Stimulated activated naive B cell treated with anti-CD40 and anti-IgM and Interleukin-4, amounts not matched to agents 10 μg/mL and 1 μg/mL and 100 μg/mL, for 72 hours (primary cell): ENCODE measurements at regions not wholly inside any gene's neighbourhood (a gene's known extent, or its start where the extent isn't known, plus 50 kb on each side); places are given as distances from the start of the nearest gene placed in this dataset.
A peak's percentile ranks its signal among the peaks of the same experiment; 100 is the strongest.
"Not testable (repeated sequence)": the region's sequence is repeated elsewhere in the genome, so short reads cannot be mapped to it uniquely, and the experiment has no call there.

Experiments
- ATAC-seq, 2 donors: fragments of 150-1000 bp; cut with Tn5 transposase; replicated peaks; 2 replicates each; pipeline ENCODE4 v1.10.0; 2021; ENCODE audit warnings: moderate library complexity in 1 of 2
- DNase-seq: peaks from one replicate; pipeline ENCODE4 v3.0.0; 2021
- H3K27ac Mint-ChIP-seq: one replicate; pipeline ENCODE4 v1.8.0; 2022; ENCODE audit warnings: mild to moderate bottlenecking, mixed read lengths
- H3K27me3 Mint-ChIP-seq, 2 donors: one replicate each; pipeline ENCODE4 v1.8.0; 2022; ENCODE audit warnings: mixed read lengths in 2 of 2
- H3K36me3 Mint-ChIP-seq, 2 donors: one replicate each; pipeline ENCODE4 v1.8.0; 2022; ENCODE audit warnings: mixed read lengths in 2 of 2, mild to moderate bottlenecking in 1 of 2
- H3K4me1 Mint-ChIP-seq, 2 donors: one replicate each; pipeline ENCODE4 v1.8.0; 2022; ENCODE audit warnings: mixed read lengths in 2 of 2, mild to moderate bottlenecking in 1 of 2
- H3K4me3 Mint-ChIP-seq, 2 donors: one replicate each; pipeline ENCODE4 v1.8.0; 2022; ENCODE audit warnings: mild to moderate bottlenecking in 2 of 2, mixed read lengths in 2 of 2, moderate library complexity in 1 of 2
- H3K9me3 Mint-ChIP-seq, 2 donors: one replicate each; pipeline ENCODE4 v1.8.0; 2022; ENCODE audit warnings: mixed read lengths in 2 of 2, mild to moderate bottlenecking in 1 of 2

DNA sequence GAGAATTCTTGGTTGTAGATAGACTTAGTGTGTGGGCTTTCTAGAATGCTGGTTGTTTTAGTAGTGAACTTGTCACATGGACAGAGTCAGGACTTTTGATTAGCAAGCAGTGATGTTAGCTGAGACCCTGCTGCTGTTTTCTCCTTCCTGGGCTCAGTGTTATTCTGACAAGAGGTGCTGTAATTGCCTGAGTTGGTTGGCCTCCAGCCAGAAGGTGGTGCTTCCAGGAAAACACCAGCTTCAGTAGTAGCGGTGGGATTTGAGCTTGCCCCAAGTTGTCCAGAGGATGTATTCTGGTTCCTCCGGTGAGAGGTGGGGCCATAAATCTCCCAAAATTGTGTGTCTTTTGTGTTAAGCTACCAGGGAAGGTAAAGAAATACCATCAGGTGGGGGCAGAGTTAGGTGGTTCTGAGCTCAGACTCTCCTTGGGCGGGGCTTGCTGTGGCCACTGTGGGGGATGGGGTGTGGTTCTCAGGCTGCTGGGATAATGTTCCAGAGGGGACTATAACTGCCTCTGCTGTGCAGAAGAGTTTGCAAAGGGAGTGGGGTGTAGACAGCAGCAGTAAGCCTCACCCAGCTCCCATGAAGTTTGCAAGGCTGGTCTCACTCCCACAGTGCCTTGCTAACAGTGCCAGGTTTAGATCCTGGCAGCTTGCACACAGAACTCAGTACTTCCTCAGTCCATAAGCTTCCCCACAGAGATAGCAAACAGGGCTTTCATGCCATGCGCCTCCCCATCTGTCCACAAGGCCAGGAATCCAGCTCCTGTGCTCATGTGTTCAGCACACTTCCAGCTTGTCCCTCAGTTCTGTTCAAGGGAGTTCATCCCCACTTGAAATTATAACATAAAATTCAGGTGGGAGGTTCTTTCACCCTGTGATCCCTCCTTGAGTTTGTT, 278.4 kb upstream of the PTCHD4 start:
- H3K36me3 Mint-ChIP-seq: no peaks in the 10 kb centered on the region
- no peak for ATAC-seq
- H3K4me3 Mint-ChIP-seq: no peak overlapping the region
- no peaks in the 10 kb centered on the region for H3K4me1 Mint-ChIP-seq
- peaks cover 4 to 8% of the 10 kb centered on the region in 2 donors for H3K9me3 Mint-ChIP-seq
- no peak overlapping the region for H3K27ac Mint-ChIP-seq
- DNase-seq: no peak
- no peaks in the 10 kb centered on the region for H3K27me3 Mint-ChIP-seq

GRCh38 chr6:48388044-48388443, 277.0 kb upstream of the PTCHD4 start:
- no peak overlapping the region for H3K27ac Mint-ChIP-seq
- peaks cover 9 to 14% of the 10 kb centered on the region in 2 donors for H3K9me3 Mint-ChIP-seq
- no peaks in the 10 kb centered on the region for H3K4me1 Mint-ChIP-seq
- ATAC-seq (no peak), DNase-seq (no peak)
- H3K36me3 Mint-ChIP-seq: no peaks in the 10 kb centered on the region
- no peaks in the 10 kb centered on the region for H3K27me3 Mint-ChIP-seq
- no peak overlapping the region for H3K4me3 Mint-ChIP-seq

DNA sequence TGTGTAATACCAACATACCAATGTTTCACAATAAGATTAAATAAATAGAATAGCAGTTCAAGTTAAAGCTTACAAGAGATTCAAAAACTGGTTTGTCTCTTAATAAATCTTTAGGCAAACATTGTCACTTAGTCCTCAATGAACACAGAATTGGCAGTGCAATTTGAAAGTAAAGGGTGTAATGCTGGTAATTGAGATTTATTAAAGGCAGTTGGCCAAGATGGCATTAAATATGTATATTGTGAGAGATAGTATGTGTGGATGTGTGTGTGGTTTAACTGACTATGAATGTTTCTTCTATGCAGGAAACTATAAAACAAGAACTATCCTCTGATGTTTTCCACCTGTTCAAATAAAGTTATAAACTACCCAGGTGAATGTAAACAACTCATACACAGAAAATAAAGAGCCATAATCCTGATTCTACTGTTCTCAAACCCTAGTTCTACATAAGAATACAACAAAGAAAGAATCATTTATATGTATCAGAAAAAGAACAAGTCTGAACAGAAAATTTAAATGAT, 267.9 kb upstream of the PTCHD4 start:
- H3K4me3 Mint-ChIP-seq: no peak overlapping the region
- DNase-seq (no peak), ATAC-seq (no peak)
- no peaks in the 10 kb centered on the region for H3K27me3 Mint-ChIP-seq
- no peaks in the 10 kb centered on the region for H3K4me1 Mint-ChIP-seq
- peaks cover 5 to 6% of the 10 kb centered on the region in 2 donors for H3K9me3 Mint-ChIP-seq
- H3K27ac Mint-ChIP-seq: no peak overlapping the region
- H3K36me3 Mint-ChIP-seq: no peaks in the 10 kb centered on the region

- Mint-ChIP-seq H3K4me3 (no peak overlapping the region), H3K36me3 (no peaks in the 10 kb centered on the region), H3K4me1 (no peaks in the 10 kb centered on the region), H3K9me3 (peaks cover 0 to 3% of the 10 kb centered on the region in 2 donors), H3K27me3 (no peaks in the 10 kb centered on the region), H3K27ac (no peak overlapping the region)
- no peak for ATAC-seq
- no peak for DNase-seq
Measured at GRCh38 chr6:48377115-48377514, 266.1 kb upstream of the PTCHD4 start.

DNA sequence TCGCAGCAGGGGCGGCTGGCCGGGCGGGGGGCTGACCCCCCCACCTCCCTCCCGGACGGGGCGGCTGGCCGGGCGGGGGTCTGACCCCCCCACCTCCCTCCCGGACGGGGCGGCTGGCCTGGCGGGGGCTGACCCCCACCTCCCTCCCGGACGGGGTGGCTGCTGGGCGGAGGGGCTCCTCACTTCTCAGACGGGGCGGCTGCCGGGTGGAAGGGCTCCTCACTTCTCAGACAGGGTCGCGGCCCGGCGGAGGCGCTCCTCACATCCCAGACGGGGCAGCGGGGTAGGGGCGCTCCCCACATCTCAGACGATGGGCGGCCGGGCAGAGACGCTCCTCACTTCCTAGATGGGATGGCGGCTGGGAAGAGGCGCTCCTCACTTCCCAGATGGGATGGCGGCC, 260.2 kb upstream of the PTCHD4 start:
- not testable (repeated sequence) for H3K36me3 Mint-ChIP-seq, H3K4me1 Mint-ChIP-seq, DNase-seq, H3K9me3 Mint-ChIP-seq, ATAC-seq, H3K27ac Mint-ChIP-seq, H3K27me3 Mint-ChIP-seq, H3K4me3 Mint-ChIP-seq

DNA sequence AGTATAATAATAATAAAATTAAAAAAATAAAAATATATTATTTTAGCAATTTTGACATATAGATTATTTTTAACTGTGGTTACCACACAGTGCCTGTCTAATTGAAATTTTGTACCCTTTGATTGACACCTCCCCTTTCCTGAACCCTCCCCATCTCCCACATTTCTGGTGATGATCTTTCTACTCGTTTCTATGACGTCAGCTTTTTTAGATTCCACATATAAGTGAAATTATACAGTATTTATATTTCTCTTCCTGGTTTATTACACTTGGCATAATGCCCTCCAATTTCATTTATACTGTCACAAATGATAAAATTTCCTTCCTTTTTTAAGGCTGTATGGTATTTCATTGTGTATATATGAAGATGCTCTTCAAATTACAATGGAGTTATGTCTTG, 258.1 kb upstream of the PTCHD4 start:
- no peak for ATAC-seq
- H3K27ac Mint-ChIP-seq: no peak overlapping the region
- no peaks in the 10 kb centered on the region for H3K4me1 Mint-ChIP-seq
- H3K4me3 Mint-ChIP-seq: no peak overlapping the region
- H3K36me3 Mint-ChIP-seq: no peaks in the 10 kb centered on the region
- no peaks in the 10 kb centered on the region for H3K27me3 Mint-ChIP-seq
- no peak for DNase-seq
- H3K9me3 Mint-ChIP-seq: peaks cover 0 to 3% of the 10 kb centered on the region in 2 donors

GRCh38 chr6:48325701-48326100, 214.7 kb upstream of the PTCHD4 start:
- Mint-ChIP-seq H3K4me1 (no peaks in the 10 kb centered on the region), H3K36me3 (no peaks in the 10 kb centered on the region), H3K4me3 (no peak overlapping the region), H3K27ac (no peak overlapping the region), H3K9me3 (peaks cover 0 to 8% of the 10 kb centered on the region in 2 donors), H3K27me3 (no peaks in the 10 kb centered on the region)
- ATAC-seq (no peak), DNase-seq (no peak)

DNA sequence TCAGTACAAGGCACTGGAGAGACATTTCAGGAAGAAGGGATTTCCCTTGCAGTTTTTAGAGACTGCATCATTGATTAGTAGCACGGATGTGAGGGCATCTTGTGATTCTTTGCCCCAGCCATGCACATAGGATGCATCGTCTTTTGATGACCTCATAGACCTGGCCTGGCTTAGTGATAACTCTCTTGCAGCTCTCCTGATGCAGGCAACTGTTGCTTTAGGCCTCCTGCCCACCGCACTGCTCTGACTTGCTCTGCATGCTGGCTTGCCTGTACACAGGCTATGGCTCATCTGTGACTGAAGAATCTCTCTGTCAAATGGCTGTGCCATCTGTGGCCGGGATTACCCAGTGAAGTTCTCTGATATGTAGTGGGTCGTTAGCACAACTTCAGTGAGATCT, 207.7 kb upstream of the PTCHD4 start:
- Mint-ChIP-seq H3K27me3 (no peaks in the 10 kb centered on the region), H3K4me1 (no peaks in the 10 kb centered on the region), H3K9me3 (peaks cover 7% of the 10 kb centered on the region in 2 donors), H3K4me3 (no peak overlapping the region), H3K27ac (no peak overlapping the region), H3K36me3 (no peaks in the 10 kb centered on the region)
- no peak for ATAC-seq
- DNase-seq: no peak

DNA sequence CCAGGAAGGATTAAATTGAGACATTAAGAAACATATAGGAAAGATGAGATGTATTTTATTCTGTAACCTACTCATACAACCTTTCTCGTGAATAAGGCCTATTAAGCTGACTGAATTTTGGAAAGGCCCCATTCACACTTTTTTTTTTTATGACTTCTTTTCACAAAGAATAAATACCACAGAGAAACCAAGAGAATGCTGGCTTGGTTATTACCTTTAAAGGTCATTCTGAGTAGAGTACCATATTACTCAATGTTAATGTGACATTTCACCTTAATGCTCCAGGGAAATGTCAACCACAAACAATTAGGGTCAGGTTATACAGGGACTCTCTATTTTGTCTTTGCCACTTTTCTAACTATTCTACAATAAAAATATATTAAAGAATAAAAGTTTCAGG, 204.9 kb upstream of the PTCHD4 start:
- ATAC-seq: peak in 1 of 2 donors; percentile 23
- Mint-ChIP-seq H3K4me1 (no peaks in the 10 kb centered on the region), H3K4me3 (no peak overlapping the region), H3K27ac (no peak overlapping the region), H3K36me3 (no peaks in the 10 kb centered on the region), H3K9me3 (peaks cover 7 to 11% of the 10 kb centered on the region in 2 donors), H3K27me3 (no peaks in the 10 kb centered on the region)
- no peak for DNase-seq

DNA sequence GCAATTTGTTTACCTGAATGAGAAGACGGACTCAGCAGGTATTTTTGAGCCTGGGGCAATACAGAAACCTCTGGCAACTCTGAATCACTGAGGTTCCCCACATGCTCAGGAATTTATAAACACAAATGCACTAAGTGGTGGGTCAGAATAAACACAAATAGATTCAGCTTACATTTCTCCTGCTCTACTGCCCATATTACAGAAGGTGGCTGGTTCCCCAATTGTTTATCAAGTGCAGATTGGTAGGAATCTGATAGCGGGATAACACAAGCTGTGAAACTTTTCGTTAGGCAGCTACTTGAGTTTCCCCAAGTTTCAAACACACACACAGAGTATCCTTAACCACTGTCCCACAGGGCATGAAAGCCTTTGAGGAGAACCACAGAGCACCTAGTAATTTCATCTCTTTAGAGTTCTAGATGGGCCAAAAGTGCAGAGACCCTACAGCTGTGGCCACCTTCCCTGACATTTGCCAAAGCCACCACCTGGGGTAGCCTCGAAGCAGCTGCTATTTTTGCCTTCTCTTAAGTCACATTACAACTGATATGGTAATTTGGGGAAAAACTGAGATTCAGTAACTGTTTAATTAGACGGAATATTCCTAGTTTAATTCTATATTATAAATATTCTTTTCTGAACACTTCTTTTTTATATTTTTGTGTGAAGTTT, 204.2 kb upstream of the PTCHD4 start:
- H3K27me3 Mint-ChIP-seq: no peaks in the 10 kb centered on the region
- DNase-seq (no peak), ATAC-seq (no peak)

GRCh38 chr6:48311301-48311700, 200.3 kb upstream of the PTCHD4 start:
- Mint-ChIP-seq H3K9me3 (peaks cover 0 to 7% of the 10 kb centered on the region in 2 donors), H3K27ac (no peak overlapping the region), H3K4me1 (no peaks in the 10 kb centered on the region), H3K27me3 (no peaks in the 10 kb centered on the region), H3K36me3 (no peaks in the 10 kb centered on the region), H3K4me3 (no peak overlapping the region)
- ATAC-seq (no peak), DNase-seq (no peak)

More for the DNA sequence above, 204.2 kb upstream of the PTCHD4 start:
- Mint-ChIP-seq H3K27ac (no peak overlapping the region), H3K36me3 (no peaks in the 10 kb centered on the region), H3K4me1 (no peaks in the 10 kb centered on the region), H3K9me3 (peaks cover 7 to 11% of the 10 kb centered on the region in 2 donors), H3K4me3 (no peak overlapping the region)

- Mint-ChIP-seq H3K36me3 (no peaks in the 10 kb centered on the region), H3K4me1 (no peaks in the 10 kb centered on the region), H3K27ac (no peak overlapping the region), H3K9me3 (peaks cover 0 to 11% of the 10 kb centered on the region in 2 donors), H3K4me3 (no peak overlapping the region), H3K27me3 (no peaks in the 10 kb centered on the region)
- no peak for DNase-seq
- no peak for ATAC-seq
Measured at GRCh38 chr6:48307573-48307972, 196.6 kb upstream of the PTCHD4 start.

DNA sequence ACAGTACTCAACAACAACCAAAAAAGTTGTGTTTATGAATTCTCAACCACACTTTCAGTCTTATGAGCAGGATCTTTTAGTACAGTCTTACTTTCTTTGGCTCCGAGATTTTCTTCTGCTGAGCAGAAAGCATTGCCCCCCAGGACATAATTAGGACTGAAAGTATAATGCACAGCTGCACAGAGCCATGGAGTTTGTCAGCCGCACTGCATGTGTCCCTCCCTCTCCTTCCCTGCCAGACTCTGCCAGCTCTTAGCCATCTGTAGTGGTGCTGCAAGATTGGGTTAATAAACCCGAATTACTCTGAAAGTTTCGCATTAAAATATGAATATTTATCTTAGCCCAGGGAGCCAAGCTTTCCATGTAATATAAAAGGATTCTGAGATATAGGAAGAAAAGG, 179.6 kb upstream of the PTCHD4 start:
- Mint-ChIP-seq H3K4me3 (no peak overlapping the region), H3K9me3 (peaks cover 9 to 10% of the 10 kb centered on the region in 2 donors), H3K27ac (no peak overlapping the region), H3K27me3 (no peaks in the 10 kb centered on the region), H3K4me1 (no peaks in the 10 kb centered on the region), H3K36me3 (no peaks in the 10 kb centered on the region)
- ATAC-seq (no peak), DNase-seq (no peak)

DNA sequence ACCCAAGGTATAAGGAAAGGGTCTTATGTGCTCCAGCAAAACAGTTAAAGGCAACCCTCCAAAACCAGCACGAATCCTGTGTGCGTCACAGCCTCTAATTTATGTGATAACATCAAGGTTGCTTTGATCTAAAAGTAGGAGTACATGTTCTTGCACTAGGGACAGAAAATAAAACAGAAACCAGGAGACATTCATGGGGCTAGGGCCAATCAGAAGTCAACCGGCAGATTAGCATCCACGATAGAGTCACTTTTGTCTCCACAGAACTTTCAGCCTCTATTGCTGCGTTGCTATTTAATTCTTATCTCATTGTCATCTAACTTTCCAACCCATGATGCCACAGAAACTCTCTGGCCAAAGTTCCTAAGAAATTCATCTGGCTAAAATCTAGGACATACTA, 178.8 kb upstream of the PTCHD4 start:
- Mint-ChIP-seq H3K27ac (no peak overlapping the region), H3K27me3 (no peaks in the 10 kb centered on the region), H3K36me3 (no peaks in the 10 kb centered on the region), H3K4me1 (no peaks in the 10 kb centered on the region), H3K4me3 (no peak overlapping the region), H3K9me3 (peaks cover 12 to 14% of the 10 kb centered on the region in 2 donors)
- no peak for DNase-seq
- no peak for ATAC-seq

DNA sequence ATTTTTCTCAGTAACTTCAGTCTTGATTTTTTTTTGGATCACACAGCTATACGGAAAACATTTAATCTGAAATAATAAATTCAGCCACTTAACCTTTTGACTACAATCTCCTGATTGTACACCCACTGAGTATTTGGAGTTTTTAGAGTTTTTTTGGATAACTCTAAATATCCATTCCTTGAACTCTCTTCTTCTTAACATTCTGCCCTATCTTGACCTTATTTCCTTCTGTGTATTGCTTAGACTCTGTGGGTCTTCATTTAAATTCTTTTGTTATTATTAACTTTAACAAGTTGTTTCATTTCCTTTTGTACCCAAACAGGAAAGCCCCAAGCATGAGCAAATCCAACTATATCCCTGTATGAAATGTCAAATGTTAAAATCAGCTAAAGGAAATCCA, 170.2 kb upstream of the PTCHD4 start:
- Mint-ChIP-seq H3K36me3 (no peaks in the 10 kb centered on the region), H3K27ac (no peak overlapping the region), H3K4me3 (no peak overlapping the region), H3K4me1 (no peaks in the 10 kb centered on the region), H3K27me3 (no peaks in the 10 kb centered on the region), H3K9me3 (peaks cover 4 to 9% of the 10 kb centered on the region in 2 donors)
- ATAC-seq (no peak), DNase-seq (no peak)
